GM12878 (cell line): ENCODE measurements at regions not wholly inside any gene's neighbourhood (a gene's known extent, or its start where the extent isn't known, plus 50 kb on each side); places are given as distances from the start of the nearest gene placed in this dataset.

Experiments used
- EED ChIP-seq: sonication (generic); IDR thresholded peaks from 2 replicates; pipeline ENCODE4 v1.6.1; 2016; ENCODE audit warnings: antibody characterized with exemption, low read depth
- EP300 ChIP-seq, 2 experiments: fragments of 150-350 bp in 1 of 2; IDR thresholded peaks; 2 replicates each; pipeline ENCODE4 v1.6.1; 2011 to 2012; ENCODE audit warnings: low read depth in 2 of 2, low read length in 2 of 2, borderline replicate concordance in 1 of 2, improper control_type of control experiment in 1 of 2, inconsistent platforms in 1 of 2; ENCODE audit not compliant: control insufficient read depth in 1 of 2
- GABPA ChIP-seq: IDR thresholded peaks from 2 replicates; pipeline ENCODE4 v1.6.1; 2014; ENCODE audit warnings: antibody characterized with exemption, low read depth, mild to moderate bottlenecking, inconsistent platforms
- RCOR1 ChIP-seq: conservative IDR thresholded peaks from 2 replicates; pipeline ENCODE4 v1.6.1; 2012; ENCODE audit warnings: low read depth, low read length, improper control_type of control experiment
- TF ChIP-seq, protein P1 (sequence below), 3 experiments: IDR thresholded peaks in 2 of 3; conservative IDR thresholded peaks in 1 of 3; 2 replicates each; pipeline ENCODE4 v1.5.1; 2011; ENCODE audit warnings: low read depth in 3 of 3, low read length in 3 of 3, mild to moderate bottlenecking in 3 of 3, control low read depth in 2 of 3, moderate library complexity in 2 of 3, inconsistent platforms in 1 of 3, mixed read lengths in 1 of 3; ENCODE audit not compliant: control insufficient read depth in 2 of 3, insufficient read depth in 1 of 3; ENCODE audit errors: extremely low read depth in 1 of 3

- TF ChIP-seq, protein P1, sequence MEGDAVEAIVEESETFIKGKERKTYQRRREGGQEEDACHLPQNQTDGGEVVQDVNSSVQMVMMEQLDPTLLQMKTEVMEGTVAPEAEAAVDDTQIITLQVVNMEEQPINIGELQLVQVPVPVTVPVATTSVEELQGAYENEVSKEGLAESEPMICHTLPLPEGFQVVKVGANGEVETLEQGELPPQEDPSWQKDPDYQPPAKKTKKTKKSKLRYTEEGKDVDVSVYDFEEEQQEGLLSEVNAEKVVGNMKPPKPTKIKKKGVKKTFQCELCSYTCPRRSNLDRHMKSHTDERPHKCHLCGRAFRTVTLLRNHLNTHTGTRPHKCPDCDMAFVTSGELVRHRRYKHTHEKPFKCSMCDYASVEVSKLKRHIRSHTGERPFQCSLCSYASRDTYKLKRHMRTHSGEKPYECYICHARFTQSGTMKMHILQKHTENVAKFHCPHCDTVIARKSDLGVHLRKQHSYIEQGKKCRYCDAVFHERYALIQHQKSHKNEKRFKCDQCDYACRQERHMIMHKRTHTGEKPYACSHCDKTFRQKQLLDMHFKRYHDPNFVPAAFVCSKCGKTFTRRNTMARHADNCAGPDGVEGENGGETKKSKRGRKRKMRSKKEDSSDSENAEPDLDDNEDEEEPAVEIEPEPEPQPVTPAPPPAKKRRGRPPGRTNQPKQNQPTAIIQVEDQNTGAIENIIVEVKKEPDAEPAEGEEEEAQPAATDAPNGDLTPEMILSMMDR (IDR thresholded peaks at IDR 0.05 in 2 of 3, conservative IDR thresholded peaks at IDR 0.05 in 1 of 3; ENCODE audit: control insufficient read depth in 2 of 3, extremely low read depth in 1 of 3, insufficient read depth in 1 of 3, low read depth in 3 of 3, low read length in 3 of 3) = no peak
- no peak for TF ChIP-seq GABPA
- TF ChIP-seq EED = no peak
- no peak for TF ChIP-seq RCOR1
- no peak for TF ChIP-seq EP300 (IDR thresholded peaks at IDR 0.05; ENCODE audit: borderline replicate concordance in 1 of 2, control insufficient read depth in 1 of 2, low read depth in 2 of 2, low read length in 2 of 2)
Observed at GRCh38 chr4:14396183-14396582, 606.1 kb upstream of the CPEB2 start.
